Panc1 (cell line): ENCODE measurements at regions not wholly inside any gene's neighbourhood (a gene's known extent, or its start where the extent isn't known, plus 50 kb on each side); places are given as distances from the start of the nearest gene placed in this dataset.

Experiments
- ATAC-seq: fragments of 200-7000 bp; cut with Tn5 transposase; 2 replicates; pipeline ENCODE4 v1.9.1; 2020; ENCODE audit warnings: mild to moderate bottlenecking, moderate library complexity
- BruUV-seq: library from RNA; stranded (reverse); fragments of 400-500 nt; replicated peaks from 2 replicates; lab custom pipeline; 2021; lab: Mats Ljungman, UMichigan
- CTCF ChIA-PET: fragments of 300-600 bp; sonication (Branson Sonifier 250); formaldehyde crosslinking; loops from one replicate; lab custom pipeline; 2022; ENCODE audit warnings: antibody characterized with exemption; lab: Charles Lee
- POLR2A ChIA-PET: fragments of 300-600 bp; sonication (Branson Sonifier 250); formaldehyde crosslinking; loops from one replicate; lab custom pipeline; 2022; ENCODE audit warnings: antibody characterized with exemption; lab: Charles Lee
- DNase-seq: peaks from one replicate; pipeline ENCODE4 v3.0.0-alpha.2; 2010; ENCODE audit warnings: low read depth, low spot score
- H3K27ac ChIP-seq: 2 replicates; pipeline ENCODE4 v1.5.1; 2011; ENCODE audit warnings: mild to moderate bottlenecking, low read length, inconsistent platforms
- H3K27me3 ChIP-seq: fragments of 200-500 bp; sonication (Bioruptor generic); 2 replicates; pipeline ENCODE4 v1.6.0; 2014; ENCODE audit warnings: low read length, inconsistent platforms; ENCODE audit not compliant: control insufficient read depth, insufficient read depth
- H3K36me3 ChIP-seq: fragments of 200-500 bp; sonication (Bioruptor generic); 2 replicates; pipeline ENCODE4 v1.5.1; 2014; ENCODE audit warnings: inconsistent platforms, mild to moderate bottlenecking, low read length, moderate library complexity; ENCODE audit not compliant: control insufficient read depth, insufficient read depth
- H3K4me1 ChIP-seq: 2 replicates; pipeline ENCODE4 v1.5.1; 2011; ENCODE audit warnings: inconsistent platforms, mild to moderate bottlenecking, low read length, moderate library complexity; ENCODE audit not compliant: control insufficient read depth, insufficient read depth
- H3K4me3 ChIP-seq, 2 experiments: 2 replicates each; pipeline ENCODE4 v1.5.1; 2011 to 2012; ENCODE audit warnings: low read depth in 2 of 2, low read length in 2 of 2, mild to moderate bottlenecking in 2 of 2, inconsistent platforms in 1 of 2, moderate library complexity in 1 of 2
- H3K9me3 ChIP-seq: fragments of 200-500 bp; sonication (Bioruptor generic); 2 replicates; pipeline ENCODE4 v1.5.1; 2014; ENCODE audit warnings: low read depth, mild to moderate bottlenecking, inconsistent platforms, low read length, moderate library complexity; ENCODE audit not compliant: control insufficient read depth, insufficient read depth
- POLR2AphosphoS5 ChIP-seq: IDR thresholded peaks from 2 replicates; pipeline ENCODE4 v1.6.1; 2012; ENCODE audit warnings: mild to moderate bottlenecking, low read depth, low read length, moderate library complexity
- SIN3A ChIP-seq: IDR thresholded peaks from 2 replicates; pipeline ENCODE4 v1.6.1; 2012; ENCODE audit warnings: low read depth, mild to moderate bottlenecking, low read length, moderate library complexity, borderline replicate concordance; ENCODE audit not compliant: insufficient read depth
- TCF7L2 ChIP-seq: IDR thresholded peaks from 2 replicates; pipeline ENCODE4 v1.6.1; 2011; ENCODE audit warnings: mild to moderate bottlenecking, low read depth, low read length, inconsistent platforms
- in situ Hi-C: cut with HindIII; loops from 2 replicates; pipeline ENCODE4 v1.10.0; 2016; ENCODE audit warnings: low sequenced_read_pairs, low pct_unique_long_range_greater_than_20kb
- intact Hi-C: fragments of 100-400 bp; cut with micrococcal nuclease; formaldehyde crosslinking; loops from one replicate; pipeline ENCODE4 v1.10.0; 2022; ENCODE audit not compliant: unreplicated experiment
- TF ChIP-seq, protein P1 (sequence below): fragments of 450-650 bp; IDR thresholded peaks from 2 replicates; pipeline ENCODE4 v1.5.1; 2017; ENCODE audit warnings: mild to moderate bottlenecking
- TF ChIP-seq, protein P2 (sequence below), 2 experiments: IDR thresholded peaks; 2 replicates each; pipeline ENCODE4 v1.6.1; 2011 to 2012; ENCODE audit warnings: low read depth in 2 of 2, control low read depth in 1 of 2, low read length in 1 of 2, mild to moderate bottlenecking in 1 of 2, moderate library complexity in 1 of 2; ENCODE audit not compliant: insufficient read depth in 1 of 2

DNA sequence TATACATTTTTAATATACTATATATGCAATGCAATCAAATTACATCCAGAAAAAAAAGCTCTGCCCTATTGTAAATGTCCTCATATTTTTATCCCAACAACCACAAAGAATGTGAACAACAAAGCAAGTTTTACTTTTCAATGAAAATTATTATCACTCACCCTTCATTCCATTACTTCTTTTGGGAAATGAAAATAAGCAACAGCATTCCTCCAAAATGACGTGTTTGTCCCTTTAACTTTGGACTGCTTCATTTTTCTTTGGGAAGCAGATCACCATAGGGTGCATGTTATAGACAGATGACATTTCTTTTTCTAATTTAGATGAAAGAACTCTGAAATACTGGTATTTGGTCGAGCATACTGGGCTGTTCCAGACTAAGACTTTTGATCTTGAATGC, 667.1 kb upstream of the BOD1L1 start:
- no peak for ATAC-seq
- POLR2A ChIA-PET, result no interaction called here
- no TSS peak for BruUV-seq
- intact Hi-C loops (no loop called here), in situ Hi-C loops (no loop called here)
- no peak for DNase-seq
- H3K4me3 ChIP-seq, result no peak overlapping the region
- H3K9me3 ChIP-seq, result no peaks in the 10 kb centered on the region
- H3K4me1 ChIP-seq, result no peaks in the 10 kb centered on the region
- TF ChIP-seq, protein P1, sequence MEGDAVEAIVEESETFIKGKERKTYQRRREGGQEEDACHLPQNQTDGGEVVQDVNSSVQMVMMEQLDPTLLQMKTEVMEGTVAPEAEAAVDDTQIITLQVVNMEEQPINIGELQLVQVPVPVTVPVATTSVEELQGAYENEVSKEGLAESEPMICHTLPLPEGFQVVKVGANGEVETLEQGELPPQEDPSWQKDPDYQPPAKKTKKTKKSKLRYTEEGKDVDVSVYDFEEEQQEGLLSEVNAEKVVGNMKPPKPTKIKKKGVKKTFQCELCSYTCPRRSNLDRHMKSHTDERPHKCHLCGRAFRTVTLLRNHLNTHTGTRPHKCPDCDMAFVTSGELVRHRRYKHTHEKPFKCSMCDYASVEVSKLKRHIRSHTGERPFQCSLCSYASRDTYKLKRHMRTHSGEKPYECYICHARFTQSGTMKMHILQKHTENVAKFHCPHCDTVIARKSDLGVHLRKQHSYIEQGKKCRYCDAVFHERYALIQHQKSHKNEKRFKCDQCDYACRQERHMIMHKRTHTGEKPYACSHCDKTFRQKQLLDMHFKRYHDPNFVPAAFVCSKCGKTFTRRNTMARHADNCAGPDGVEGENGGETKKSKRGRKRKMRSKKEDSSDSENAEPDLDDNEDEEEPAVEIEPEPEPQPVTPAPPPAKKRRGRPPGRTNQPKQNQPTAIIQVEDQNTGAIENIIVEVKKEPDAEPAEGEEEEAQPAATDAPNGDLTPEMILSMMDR, result no peak
- TF ChIP-seq POLR2AphosphoS5, result no peak
- TF ChIP-seq, protein P2, sequence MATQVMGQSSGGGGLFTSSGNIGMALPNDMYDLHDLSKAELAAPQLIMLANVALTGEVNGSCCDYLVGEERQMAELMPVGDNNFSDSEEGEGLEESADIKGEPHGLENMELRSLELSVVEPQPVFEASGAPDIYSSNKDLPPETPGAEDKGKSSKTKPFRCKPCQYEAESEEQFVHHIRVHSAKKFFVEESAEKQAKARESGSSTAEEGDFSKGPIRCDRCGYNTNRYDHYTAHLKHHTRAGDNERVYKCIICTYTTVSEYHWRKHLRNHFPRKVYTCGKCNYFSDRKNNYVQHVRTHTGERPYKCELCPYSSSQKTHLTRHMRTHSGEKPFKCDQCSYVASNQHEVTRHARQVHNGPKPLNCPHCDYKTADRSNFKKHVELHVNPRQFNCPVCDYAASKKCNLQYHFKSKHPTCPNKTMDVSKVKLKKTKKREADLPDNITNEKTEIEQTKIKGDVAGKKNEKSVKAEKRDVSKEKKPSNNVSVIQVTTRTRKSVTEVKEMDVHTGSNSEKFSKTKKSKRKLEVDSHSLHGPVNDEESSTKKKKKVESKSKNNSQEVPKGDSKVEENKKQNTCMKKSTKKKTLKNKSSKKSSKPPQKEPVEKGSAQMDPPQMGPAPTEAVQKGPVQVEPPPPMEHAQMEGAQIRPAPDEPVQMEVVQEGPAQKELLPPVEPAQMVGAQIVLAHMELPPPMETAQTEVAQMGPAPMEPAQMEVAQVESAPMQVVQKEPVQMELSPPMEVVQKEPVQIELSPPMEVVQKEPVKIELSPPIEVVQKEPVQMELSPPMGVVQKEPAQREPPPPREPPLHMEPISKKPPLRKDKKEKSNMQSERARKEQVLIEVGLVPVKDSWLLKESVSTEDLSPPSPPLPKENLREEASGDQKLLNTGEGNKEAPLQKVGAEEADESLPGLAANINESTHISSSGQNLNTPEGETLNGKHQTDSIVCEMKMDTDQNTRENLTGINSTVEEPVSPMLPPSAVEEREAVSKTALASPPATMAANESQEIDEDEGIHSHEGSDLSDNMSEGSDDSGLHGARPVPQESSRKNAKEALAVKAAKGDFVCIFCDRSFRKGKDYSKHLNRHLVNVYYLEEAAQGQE (IDR thresholded peaks at IDR 0.05; ENCODE audit: insufficient read depth in 1 of 2, low read depth in 2 of 2, low read length in 1 of 2), result no peak
- TF ChIP-seq TCF7L2, result no peak
- no peak for TF ChIP-seq SIN3A
- H3K27me3 ChIP-seq, result no peaks in the 10 kb centered on the region
- no peaks in the 10 kb centered on the region for H3K36me3 ChIP-seq
- H3K27ac ChIP-seq, result no peak overlapping the region
- CTCF ChIA-PET, result no interaction called here

DNA sequence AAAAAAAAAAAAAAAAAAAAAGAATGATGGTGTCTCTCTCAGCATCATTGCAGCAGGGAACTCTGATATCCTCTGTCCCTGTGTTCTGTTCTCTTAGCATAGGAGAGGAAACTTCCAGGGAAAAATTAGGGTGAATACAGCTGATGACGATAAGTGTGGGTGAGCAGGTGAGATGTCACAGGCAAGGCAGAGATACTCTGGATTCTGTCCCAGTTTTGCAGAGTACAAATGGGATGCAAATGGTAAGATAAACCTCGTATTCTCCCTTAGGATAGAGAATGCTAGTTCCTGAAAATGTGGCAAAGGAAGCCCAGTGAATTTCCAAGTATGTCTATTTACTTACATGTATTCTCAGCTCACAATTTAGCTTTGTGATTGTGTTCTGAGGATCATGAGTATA, 671.6 kb upstream of the BOD1L1 start:
- Histone ChIP-seq H3K4me1 (no peaks in the 10 kb centered on the region), H3K27me3 (no peaks in the 10 kb centered on the region), H3K4me3 (no peak overlapping the region), H3K9me3 (no peaks in the 10 kb centered on the region), H3K36me3 (no peaks in the 10 kb centered on the region), H3K27ac (no peak overlapping the region)
- DNase-seq, result no peak
- TF ChIP-seq POLR2AphosphoS5 (no peak), SIN3A (no peak), TCF7L2 (no peak)
- TF ChIP-seq, protein P1, result no peak
- TF ChIP-seq, protein P2 (IDR thresholded peaks at IDR 0.05; ENCODE audit: insufficient read depth in 1 of 2, low read depth in 2 of 2, low read length in 1 of 2), result no peak
- in situ Hi-C loops, result no loop called here
- ChIA-PET CTCF (no interaction called here), POLR2A (no interaction called here)
- intact Hi-C loops, result no loop called here
- BruUV-seq, result no TSS peak
- ATAC-seq, result no peak
